ENCODE measurements at regions not wholly inside any gene's neighbourhood (a gene's known extent, or its start where the extent isn't known, plus 50 kb on each side); places are given as distances from the start of the nearest gene placed in this dataset.

DNA sequence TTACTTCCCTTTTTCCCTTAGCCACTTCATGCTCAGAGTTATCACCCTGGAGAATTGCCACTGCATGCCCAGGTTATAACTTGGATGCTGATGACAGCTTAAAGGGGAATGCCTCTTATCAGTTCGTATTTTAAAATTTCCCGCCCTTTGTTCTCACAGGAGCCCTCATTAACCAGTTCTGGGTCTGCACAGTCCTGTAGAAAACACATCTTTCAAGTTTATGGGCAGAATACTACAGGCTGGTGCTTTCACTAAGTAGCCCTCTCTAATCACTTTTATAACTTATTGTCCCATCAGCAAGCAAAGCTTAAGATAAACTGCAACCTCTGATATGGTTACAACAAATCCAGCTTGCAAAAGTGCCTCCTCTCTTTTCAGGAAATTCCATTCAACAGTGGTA, 587.3 kb upstream of the UBE2E2 start:
- DNase-seq: no peak
- CTCF ChIA-PET: no interaction called here
- no peaks in the 10 kb centered on the region for H3K36me3 ChIP-seq (ENCODE audit: control insufficient read depth, insufficient read depth, low read length)
- intact Hi-C loops (cut with micrococcal nuclease; ENCODE audit: unreplicated experiment): no loop called here
- no TSS peak for BruUV-seq (replicated peaks)
- H3K9me3 Mint-ChIP-seq (ENCODE audit: unreplicated experiment): no peaks in the 10 kb centered on the region
- H3K4me3 Mint-ChIP-seq (ENCODE audit: unreplicated experiment): no peak overlapping the region
- H3K4me1 Mint-ChIP-seq (ENCODE audit: low read depth, unreplicated experiment): no peaks in the 10 kb centered on the region
- H3K4me3 ChIP-seq (ENCODE audit: low read depth, low read length): no peak overlapping the region
- no peak for TF ChIP-seq CTCF (IDR thresholded peaks at IDR 0.05; ENCODE audit: insufficient read depth in 1 of 2, low read depth in 1 of 2, low read length in 1 of 2, severe bottlenecking in 1 of 2, unreplicated experiment in 1 of 2)
- no peaks in the 10 kb centered on the region for H3K4me1 ChIP-seq
- POLR2A ChIA-PET: no interaction called here
- H3K36me3 Mint-ChIP-seq (ENCODE audit: insufficient read depth, unreplicated experiment): no peaks in the 10 kb centered on the region
- H3K9me3 ChIP-seq: no peaks in the 10 kb centered on the region
- peaks cover 3% of the 10 kb centered on the region for H3K27me3 Mint-ChIP-seq (ENCODE audit: insufficient read depth, unreplicated experiment)
- no peak overlapping the region for H3K27ac Mint-ChIP-seq (ENCODE audit: unreplicated experiment)
- H3K27me3 ChIP-seq (replicated peaks; ENCODE audit: control insufficient read depth, insufficient read depth, low read length): no peaks in the 10 kb centered on the region

- intact Hi-C loops (cut with micrococcal nuclease; ENCODE audit: unreplicated experiment): no loop called here
- H3K27ac Mint-ChIP-seq (ENCODE audit: unreplicated experiment): no peak overlapping the region
Measured at GRCh38 chr3:22617372-22617771, 585.8 kb upstream of the UBE2E2 start.

GRCh38 chr3:22620498-22620897, 582.6 kb upstream of the UBE2E2 start:
- Mint-ChIP-seq H3K9me3 (ENCODE audit: unreplicated experiment) (no peaks in the 10 kb centered on the region), H3K27ac (ENCODE audit: unreplicated experiment) (no peak overlapping the region), H3K27me3 (ENCODE audit: insufficient read depth, unreplicated experiment) (peaks cover 5% of the 10 kb centered on the region), H3K36me3 (ENCODE audit: insufficient read depth, unreplicated experiment) (no peaks in the 10 kb centered on the region), H3K4me1 (ENCODE audit: low read depth, unreplicated experiment) (no peaks in the 10 kb centered on the region), H3K4me3 (ENCODE audit: unreplicated experiment) (no peak overlapping the region)
- H3K9me3 ChIP-seq: no peaks in the 10 kb centered on the region
- H3K27me3 ChIP-seq (replicated peaks; ENCODE audit: control insufficient read depth, insufficient read depth, low read length): no peaks in the 10 kb centered on the region
- H3K4me1 ChIP-seq: no peaks in the 10 kb centered on the region
- no peaks in the 10 kb centered on the region for H3K36me3 ChIP-seq (ENCODE audit: control insufficient read depth, insufficient read depth, low read length)
- ChIA-PET POLR2A (no interaction called here), CTCF (no interaction called here)
- DNase-seq: no peak
- BruUV-seq (replicated peaks): no TSS peak
- H3K4me3 ChIP-seq (ENCODE audit: low read depth, low read length): no peak overlapping the region
- TF ChIP-seq CTCF (IDR thresholded peaks at IDR 0.05; ENCODE audit: insufficient read depth in 1 of 2, low read depth in 1 of 2, low read length in 1 of 2, severe bottlenecking in 1 of 2, unreplicated experiment in 1 of 2): no peak
- intact Hi-C loops (cut with micrococcal nuclease; ENCODE audit: unreplicated experiment): no loop called here

More at GRCh38 chr3:22617372-22617771, 585.8 kb upstream of the UBE2E2 start:
- ChIA-PET POLR2A (no interaction called here), CTCF (no interaction called here)
- Histone ChIP-seq H3K27me3 (replicated peaks; ENCODE audit: control insufficient read depth, insufficient read depth, low read length) (no peaks in the 10 kb centered on the region), H3K36me3 (ENCODE audit: control insufficient read depth, insufficient read depth, low read length) (no peaks in the 10 kb centered on the region), H3K9me3 (no peaks in the 10 kb centered on the region), H3K4me1 (no peaks in the 10 kb centered on the region), H3K4me3 (ENCODE audit: low read depth, low read length) (no peak overlapping the region)
- no peak for TF ChIP-seq CTCF (IDR thresholded peaks at IDR 0.05; ENCODE audit: insufficient read depth in 1 of 2, low read depth in 1 of 2, low read length in 1 of 2, severe bottlenecking in 1 of 2, unreplicated experiment in 1 of 2)
- no peaks in the 10 kb centered on the region for H3K9me3 Mint-ChIP-seq (ENCODE audit: unreplicated experiment)
- no peaks in the 10 kb centered on the region for H3K4me1 Mint-ChIP-seq (ENCODE audit: low read depth, unreplicated experiment)
- no TSS peak for BruUV-seq (replicated peaks)
- H3K27me3 Mint-ChIP-seq (ENCODE audit: insufficient read depth, unreplicated experiment): peaks cover 3% of the 10 kb centered on the region
- no peaks in the 10 kb centered on the region for H3K36me3 Mint-ChIP-seq (ENCODE audit: insufficient read depth, unreplicated experiment)
- DNase-seq: no peak
- no peak overlapping the region for H3K4me3 Mint-ChIP-seq (ENCODE audit: unreplicated experiment)

All from Caco-2 (cell line).